ENCODE measurements at regions not wholly inside any gene's neighbourhood (a gene's known extent, or its start where the extent isn't known, plus 50 kb on each side); places are given as distances from the start of the nearest gene placed in this dataset.

GRCh38 chr5:26024774-26025173, 1013.6 kb downstream of the CDH9 start:
- TF ChIP-seq CTCF (IDR thresholded peaks at IDR 0.05) (no peak), POLR2A (IDR thresholded peaks at IDR 0.05) (no peak)
